Prostate gland (tissue), 2 donors: ENCODE measurements at regions not wholly inside any gene's neighbourhood (a gene's known extent, or its start where the extent isn't known, plus 50 kb on each side); places are given as distances from the start of the nearest gene placed in this dataset.

Experiments
- DNase-seq: peaks from one replicate; pipeline ENCODE4 v3.0.0-alpha.2; 2019; ENCODE audit warnings: low spot score
- H3K27ac ChIP-seq, 2 donors: fragments of 200-600 bp; sonication (generic); 2 replicates each; pipeline ENCODE4 v1.5.1; 2017 to 2019
- H3K27me3 ChIP-seq: fragments of 200-600 bp; sonication (generic); replicated peaks from 2 replicates; pipeline ENCODE4 v1.5.1; 2019; ENCODE audit not compliant: insufficient read depth
- H3K36me3 ChIP-seq, 2 donors: fragments of 200-600 bp; sonication (generic); 1 replicate in 1 of 2; 2 replicates in 1 of 2; pipeline versions ENCODE4 v1.5.1 to v1.8.1; 2017 to 2019
- H3K4me1 ChIP-seq: fragments of 200-600 bp; sonication (generic); replicated peaks from 2 replicates; pipeline ENCODE4 v1.5.1; 2019
- H3K4me3 ChIP-seq, 2 donors: fragments of 200-600 bp; sonication (generic); 2 replicates each; pipeline ENCODE4 v1.5.1; 2017 to 2019
- H3K9me3 ChIP-seq: fragments of 200-600 bp; sonication (generic); 2 replicates; pipeline ENCODE4 v1.5.1; 2017
- CTCF ChIP-seq, 4 experiments: fragments of 200-600 bp in 2 of 4; fragments of 450-650 bp in 2 of 4; sonication (generic) in 2 of 4; IDR thresholded peaks; 1 replicate in 3 of 4; 2 replicates in 1 of 4; pipeline ENCODE4 v1.5.1; 2016 to 2019; ENCODE audit warnings: antibody characterized with exemption in 4 of 4, mild to moderate bottlenecking in 2 of 4, moderate library complexity in 2 of 4
- POLR2A ChIP-seq: fragments of 450-650 bp; IDR thresholded peaks from one replicate; pipeline ENCODE4 v1.6.1; 2016; ENCODE audit warnings: antibody characterized with exemption, mild to moderate bottlenecking
- POLR2AphosphoS5 ChIP-seq: sonication (generic); formaldehyde crosslinking; IDR thresholded peaks from one replicate; pipeline ENCODE4 v1.6.1; 2017; ENCODE audit warnings: antibody characterized with exemption
- WGBS: methylation state at CpG from one replicate; pipeline ENCODE4 v1.1.5; 2018; 5-methylcytosine and 5-hydroxymethylcytosine counted together
- intact Hi-C: fragments of 100-400 bp; cut with DNase I; formaldehyde crosslinking; loops from one replicate; pipeline ENCODE4 v1.14.2; 2022

GRCh38 chr15:93311620-93312019, 222.6 kb upstream of the RGMA start:
- no peak for DNase-seq
- TF ChIP-seq POLR2AphosphoS5 (no peak), CTCF (IDR thresholded peaks at IDR 0.05) (no peak), POLR2A (no peak)
- Histone ChIP-seq H3K4me1 (no peaks in the 10 kb centered on the region), H3K9me3 (no peaks in the 10 kb centered on the region), H3K27me3 (no peaks in the 10 kb centered on the region), H3K4me3 (no peak overlapping the region), H3K27ac (no peak overlapping the region), H3K36me3 (no peaks in the 10 kb centered on the region)
- intact Hi-C loops, result no loop called here
- 79% methylated on average over 11 of the region's 11 CpGs for WGBS

GRCh38 chr15:93308026-93308690, 219.1 kb upstream of the RGMA start:
- no peaks in the 10 kb centered on the region for H3K9me3 ChIP-seq
- intact Hi-C loops, result no loop called here
- no peak overlapping the region for H3K4me3 ChIP-seq
- H3K27me3 ChIP-seq, result no peaks in the 10 kb centered on the region
- no peaks in the 10 kb centered on the region for H3K36me3 ChIP-seq
- WGBS, result 93% methylated on average over 16 of the region's 16 CpGs
- H3K27ac ChIP-seq, result no peak overlapping the region
- no peaks in the 10 kb centered on the region for H3K4me1 ChIP-seq
- TF ChIP-seq POLR2AphosphoS5, result no peak
- no peak for TF ChIP-seq POLR2A
- no peak for TF ChIP-seq CTCF (IDR thresholded peaks at IDR 0.05)
- DNase-seq, result no peak

GRCh38 chr15:93307513-93307912, 218.5 kb upstream of the RGMA start:
- Histone ChIP-seq H3K4me3 (no peak overlapping the region), H3K9me3 (no peaks in the 10 kb centered on the region), H3K27me3 (no peaks in the 10 kb centered on the region), H3K4me1 (no peaks in the 10 kb centered on the region), H3K27ac (no peak overlapping the region), H3K36me3 (no peaks in the 10 kb centered on the region)
- 93% methylated on average over 14 of the region's 14 CpGs for WGBS
- no peak for TF ChIP-seq POLR2AphosphoS5
- TF ChIP-seq POLR2A, result no peak
- TF ChIP-seq CTCF (IDR thresholded peaks at IDR 0.05), result no peak
- DNase-seq, result no peak
- intact Hi-C loops, result no loop called here

GRCh38 chr15:93305306-93305705, 216.3 kb upstream of the RGMA start:
- no peak overlapping the region for H3K4me3 ChIP-seq
- TF ChIP-seq POLR2AphosphoS5, result no peak
- intact Hi-C loops, result no loop called here
- H3K4me1 ChIP-seq, result no peaks in the 10 kb centered on the region
- 62% methylated on average over 2 of the region's 2 CpGs for WGBS
- H3K27ac ChIP-seq, result no peak overlapping the region
- no peaks in the 10 kb centered on the region for H3K9me3 ChIP-seq
- no peak for DNase-seq
- H3K36me3 ChIP-seq, result no peaks in the 10 kb centered on the region
- H3K27me3 ChIP-seq, result no peaks in the 10 kb centered on the region

GRCh38 chr15:93302080-93302765, 213.2 kb upstream of the RGMA start:
- Histone ChIP-seq H3K36me3 (no peaks in the 10 kb centered on the region), H3K9me3 (no peaks in the 10 kb centered on the region), H3K27me3 (no peaks in the 10 kb centered on the region), H3K4me3 (no peak overlapping the region), H3K4me1 (no peaks in the 10 kb centered on the region), H3K27ac (no peak overlapping the region)
- DNase-seq, result peak; percentile 40
- WGBS, result 39% methylated on average over 6 of the region's 6 CpGs
- intact Hi-C loops, result no loop called here
- TF ChIP-seq POLR2AphosphoS5 (peak; percentile 32), CTCF (IDR thresholded peaks at IDR 0.05) (no peak), POLR2A (no peak)
